ENCODE measurements at regions not wholly inside any gene's neighbourhood (a gene's known extent, or its start where the extent isn't known, plus 50 kb on each side); places are given as distances from the start of the nearest gene placed in this dataset.

DNA sequence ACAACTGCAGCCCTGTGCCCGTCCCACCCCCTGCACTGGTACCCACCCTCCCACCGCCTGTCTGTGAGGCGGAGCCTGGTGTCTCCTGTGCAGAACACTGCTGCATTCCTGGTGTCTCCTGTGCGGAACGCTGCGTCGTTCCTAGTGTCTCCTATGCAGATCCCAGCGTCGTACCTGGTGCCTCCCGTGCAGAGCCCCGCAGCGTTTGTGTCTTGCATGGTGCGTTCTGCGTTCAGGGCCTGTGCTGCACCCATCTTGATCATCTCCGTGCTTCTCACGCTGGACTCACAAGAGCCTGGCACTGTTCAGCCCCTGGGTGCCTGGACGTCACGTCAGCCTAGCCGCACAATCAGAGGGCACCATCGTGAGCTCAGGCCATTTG is 248.6 kb upstream of the SALL3 start:
- ATAC-seq = no peak
- TF ChIP-seq ZC3H10 (CRISPR knock-in tag; IDR thresholded peaks at IDR 0.05) = no peak
- TF ChIP-seq ZFP30 (CRISPR knock-in tag; IDR thresholded peaks at IDR 0.05) = no peak
- no peak for TF ChIP-seq ZFP3 (CRISPR knock-in tag; IDR thresholded peaks at IDR 0.05)
- TF ChIP-seq ZNF70 (CRISPR knock-in tag; IDR thresholded peaks at IDR 0.05) = no peak
- TF ChIP-seq CSRNP3 (CRISPR knock-in tag; IDR thresholded peaks at IDR 0.05) = no peak
- TF ChIP-seq, protein P1, sequence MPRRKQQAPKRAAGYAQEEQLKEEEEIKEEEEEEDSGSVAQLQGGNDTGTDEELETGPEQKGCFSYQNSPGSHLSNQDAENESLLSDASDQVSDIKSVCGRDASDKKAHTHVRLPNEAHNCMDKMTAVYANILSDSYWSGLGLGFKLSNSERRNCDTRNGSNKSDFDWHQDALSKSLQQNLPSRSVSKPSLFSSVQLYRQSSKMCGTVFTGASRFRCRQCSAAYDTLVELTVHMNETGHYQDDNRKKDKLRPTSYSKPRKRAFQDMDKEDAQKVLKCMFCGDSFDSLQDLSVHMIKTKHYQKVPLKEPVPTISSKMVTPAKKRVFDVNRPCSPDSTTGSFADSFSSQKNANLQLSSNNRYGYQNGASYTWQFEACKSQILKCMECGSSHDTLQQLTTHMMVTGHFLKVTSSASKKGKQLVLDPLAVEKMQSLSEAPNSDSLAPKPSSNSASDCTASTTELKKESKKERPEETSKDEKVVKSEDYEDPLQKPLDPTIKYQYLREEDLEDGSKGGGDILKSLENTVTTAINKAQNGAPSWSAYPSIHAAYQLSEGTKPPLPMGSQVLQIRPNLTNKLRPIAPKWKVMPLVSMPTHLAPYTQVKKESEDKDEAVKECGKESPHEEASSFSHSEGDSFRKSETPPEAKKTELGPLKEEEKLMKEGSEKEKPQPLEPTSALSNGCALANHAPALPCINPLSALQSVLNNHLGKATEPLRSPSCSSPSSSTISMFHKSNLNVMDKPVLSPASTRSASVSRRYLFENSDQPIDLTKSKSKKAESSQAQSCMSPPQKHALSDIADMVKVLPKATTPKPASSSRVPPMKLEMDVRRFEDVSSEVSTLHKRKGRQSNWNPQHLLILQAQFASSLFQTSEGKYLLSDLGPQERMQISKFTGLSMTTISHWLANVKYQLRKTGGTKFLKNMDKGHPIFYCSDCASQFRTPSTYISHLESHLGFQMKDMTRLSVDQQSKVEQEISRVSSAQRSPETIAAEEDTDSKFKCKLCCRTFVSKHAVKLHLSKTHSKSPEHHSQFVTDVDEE (CRISPR knock-in tag; IDR thresholded peaks at IDR 0.05) = no peak
- no peak for TF ChIP-seq RARB (CRISPR knock-in tag; IDR thresholded peaks at IDR 0.05)
- TF ChIP-seq ZNF565 (CRISPR knock-in tag; conservative IDR thresholded peaks at IDR 0.05; ENCODE audit: low read depth) = no peak
- no peak for TF ChIP-seq BACH2 (CRISPR knock-in tag; IDR thresholded peaks at IDR 0.05; ENCODE audit: borderline replicate concordance)

DNA sequence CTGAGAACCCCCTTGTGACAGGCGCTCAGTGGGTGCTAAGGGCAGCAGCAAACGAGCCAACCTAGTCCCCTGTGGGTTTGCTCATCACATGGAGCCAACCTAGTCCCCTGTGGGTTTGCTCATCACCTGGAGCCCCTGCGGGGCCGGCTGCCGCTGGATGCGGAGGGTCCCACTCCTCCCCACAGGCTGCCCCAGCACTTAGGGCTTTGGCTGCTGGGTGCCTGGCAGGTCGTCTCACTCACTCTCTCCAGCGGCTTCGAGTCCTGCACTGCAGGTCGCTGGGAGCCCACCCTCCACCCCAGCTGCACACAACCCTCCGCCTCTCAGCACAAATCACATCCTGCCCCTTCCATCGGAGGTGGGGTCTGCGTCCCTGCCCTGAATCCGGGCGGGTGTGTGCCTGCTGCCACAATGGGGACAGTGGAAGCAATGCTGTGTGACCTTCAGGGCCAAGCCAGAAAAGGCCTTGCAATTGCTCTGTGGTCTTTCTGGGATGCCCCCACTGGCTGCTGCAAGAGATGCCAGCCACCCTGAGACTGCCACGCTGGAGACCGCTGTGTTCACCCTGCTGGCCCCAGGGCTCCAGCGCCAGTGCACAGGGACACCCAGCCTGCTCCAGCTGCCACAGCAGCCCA is 248.1 kb upstream of the SALL3 start:
- no peak for ATAC-seq
- TF ChIP-seq, protein P1 (CRISPR knock-in tag; IDR thresholded peaks at IDR 0.05) = no peak
- TF ChIP-seq ISL1 (CRISPR knock-in tag; IDR thresholded peaks at IDR 0.05) (no peak), ZFP3 (CRISPR knock-in tag; IDR thresholded peaks at IDR 0.05) (no peak), ZC3H10 (CRISPR knock-in tag; IDR thresholded peaks at IDR 0.05) (no peak), CSDC2 (CRISPR knock-in tag; IDR thresholded peaks at IDR 0.05) (no peak), ESRRG (CRISPR knock-in tag; IDR thresholded peaks at IDR 0.05) (no peak), ZFP30 (CRISPR knock-in tag; IDR thresholded peaks at IDR 0.05) (no peak), ZNF70 (CRISPR knock-in tag; IDR thresholded peaks at IDR 0.05) (no peak), SNAI2 (CRISPR knock-in tag; IDR thresholded peaks at IDR 0.05) (no peak), TOX (CRISPR knock-in tag; IDR thresholded peaks at IDR 0.05; ENCODE audit: borderline replicate concordance) (no peak), TCF4 (CRISPR knock-in tag; IDR thresholded peaks at IDR 0.05; ENCODE audit: borderline replicate concordance) (no peak)
- TF ChIP-seq, protein P2, sequence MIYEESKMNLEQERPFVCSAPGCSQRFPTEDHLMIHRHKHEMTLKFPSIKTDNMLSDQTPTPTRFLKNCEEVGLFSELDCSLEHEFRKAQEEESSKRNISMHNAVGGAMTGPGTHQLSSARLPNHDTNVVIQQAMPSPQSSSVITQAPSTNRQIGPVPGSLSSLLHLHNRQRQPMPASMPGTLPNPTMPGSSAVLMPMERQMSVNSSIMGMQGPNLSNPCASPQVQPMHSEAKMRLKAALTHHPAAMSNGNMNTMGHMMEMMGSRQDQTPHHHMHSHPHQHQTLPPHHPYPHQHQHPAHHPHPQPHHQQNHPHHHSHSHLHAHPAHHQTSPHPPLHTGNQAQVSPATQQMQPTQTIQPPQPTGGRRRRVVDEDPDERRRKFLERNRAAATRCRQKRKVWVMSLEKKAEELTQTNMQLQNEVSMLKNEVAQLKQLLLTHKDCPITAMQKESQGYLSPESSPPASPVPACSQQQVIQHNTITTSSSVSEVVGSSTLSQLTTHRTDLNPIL (CRISPR knock-in tag; IDR thresholded peaks at IDR 0.05; ENCODE audit: low read depth) = no peak
- TF ChIP-seq, protein P3, sequence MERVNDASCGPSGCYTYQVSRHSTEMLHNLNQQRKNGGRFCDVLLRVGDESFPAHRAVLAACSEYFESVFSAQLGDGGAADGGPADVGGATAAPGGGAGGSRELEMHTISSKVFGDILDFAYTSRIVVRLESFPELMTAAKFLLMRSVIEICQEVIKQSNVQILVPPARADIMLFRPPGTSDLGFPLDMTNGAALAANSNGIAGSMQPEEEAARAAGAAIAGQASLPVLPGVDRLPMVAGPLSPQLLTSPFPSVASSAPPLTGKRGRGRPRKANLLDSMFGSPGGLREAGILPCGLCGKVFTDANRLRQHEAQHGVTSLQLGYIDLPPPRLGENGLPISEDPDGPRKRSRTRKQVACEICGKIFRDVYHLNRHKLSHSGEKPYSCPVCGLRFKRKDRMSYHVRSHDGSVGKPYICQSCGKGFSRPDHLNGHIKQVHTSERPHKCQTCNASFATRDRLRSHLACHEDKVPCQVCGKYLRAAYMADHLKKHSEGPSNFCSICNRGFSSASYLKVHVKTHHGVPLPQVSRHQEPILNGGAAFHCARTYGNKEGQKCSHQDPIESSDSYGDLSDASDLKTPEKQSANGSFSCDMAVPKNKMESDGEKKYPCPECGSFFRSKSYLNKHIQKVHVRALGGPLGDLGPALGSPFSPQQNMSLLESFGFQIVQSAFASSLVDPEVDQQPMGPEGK (CRISPR knock-in tag; IDR thresholded peaks at IDR 0.05; ENCODE audit: borderline replicate concordance) = no peak

DNA sequence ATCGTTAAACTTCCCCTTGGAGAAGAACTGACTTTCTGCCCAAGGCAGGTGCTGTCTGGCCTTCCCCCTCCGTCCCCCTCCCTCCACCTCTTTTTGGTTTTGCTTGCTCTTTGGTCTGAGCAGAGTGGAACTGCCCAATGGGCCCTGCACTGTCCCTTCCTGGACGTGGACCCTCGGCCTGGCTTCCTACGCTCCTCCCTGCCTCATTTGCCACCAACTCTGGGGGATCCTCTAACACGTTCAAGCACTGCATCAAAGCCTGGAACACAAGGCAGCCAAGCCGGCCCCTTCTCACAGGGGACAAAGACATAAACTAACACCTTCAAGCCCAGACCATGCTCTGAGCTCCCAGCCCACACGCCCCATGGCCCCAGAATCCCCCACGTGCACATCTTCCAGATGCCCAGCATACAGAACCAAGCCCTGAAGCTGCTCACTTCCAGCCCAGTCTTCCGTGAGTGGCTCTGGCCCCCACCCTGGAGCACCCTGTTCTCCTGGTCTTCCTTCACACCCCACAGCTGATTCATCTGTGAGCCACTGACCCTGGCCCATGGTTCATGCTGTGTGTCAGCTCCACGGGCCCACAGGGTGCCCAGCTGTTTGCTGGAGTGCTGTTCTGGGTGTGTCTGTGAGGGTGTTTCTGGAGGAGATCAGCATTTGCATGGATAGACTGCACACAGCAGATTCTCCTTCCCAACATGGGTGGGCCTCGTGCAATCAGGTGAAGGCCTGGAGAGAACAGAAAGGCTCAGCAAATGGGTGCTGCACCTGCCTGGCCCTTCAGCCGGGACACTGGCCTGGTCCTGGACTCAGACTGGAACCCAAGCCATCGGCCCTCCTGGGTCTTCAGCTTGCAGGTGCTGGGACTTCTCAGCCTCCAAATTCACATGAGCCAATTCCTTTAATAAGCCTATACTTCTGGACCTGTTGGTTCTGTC is 247.1 kb upstream of the SALL3 start:
- ATAC-seq = no peak
- TF ChIP-seq TCF4 (CRISPR knock-in tag; IDR thresholded peaks at IDR 0.05; ENCODE audit: borderline replicate concordance) (no peak), SNAI2 (CRISPR knock-in tag; IDR thresholded peaks at IDR 0.05) (no peak), PPARA (CRISPR knock-in tag; IDR thresholded peaks at IDR 0.05; ENCODE audit: borderline replicate concordance) (no peak), OSR1 (CRISPR knock-in tag; IDR thresholded peaks at IDR 0.05) (no peak), CSRNP3 (CRISPR knock-in tag; IDR thresholded peaks at IDR 0.05) (no peak), ZC3H10 (CRISPR knock-in tag; IDR thresholded peaks at IDR 0.05) (no peak)
- TF ChIP-seq, protein P2 (CRISPR knock-in tag; IDR thresholded peaks at IDR 0.05; ENCODE audit: low read depth) = no peak
